Right lung (tissue), 2 donors: ENCODE measurements at regions not wholly inside any gene's neighbourhood (a gene's known extent, or its start where the extent isn't known, plus 50 kb on each side); places are given as distances from the start of the nearest gene placed in this dataset.
A peak's percentile ranks its signal among the peaks of the same experiment; 100 is the strongest.

Experiments used
- DNase-seq, 2 donors: peaks; one replicate each; pipeline ENCODE4 v3.0.0-alpha.2; 2013

DNA sequence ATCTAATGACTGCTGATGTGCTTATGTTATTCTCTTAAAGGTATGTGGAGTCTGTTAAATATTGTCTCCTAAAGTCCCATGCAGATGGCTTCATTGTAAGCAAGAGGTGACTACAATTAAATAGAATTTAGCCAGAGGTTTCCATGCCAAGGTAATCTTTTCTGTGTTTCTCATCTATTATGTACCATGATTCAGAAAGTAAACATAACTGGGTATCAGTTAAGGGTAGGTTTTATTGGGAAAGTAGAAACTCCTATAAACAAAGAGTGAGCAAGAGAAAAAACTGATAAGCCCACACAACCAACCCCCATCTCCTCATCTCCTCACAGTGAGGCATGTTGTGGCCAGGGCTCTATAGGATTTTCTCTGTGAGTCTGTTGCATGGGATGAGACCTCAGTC is 611.7 kb downstream of the SNAPC1 start:
- no peak for DNase-seq

DNA sequence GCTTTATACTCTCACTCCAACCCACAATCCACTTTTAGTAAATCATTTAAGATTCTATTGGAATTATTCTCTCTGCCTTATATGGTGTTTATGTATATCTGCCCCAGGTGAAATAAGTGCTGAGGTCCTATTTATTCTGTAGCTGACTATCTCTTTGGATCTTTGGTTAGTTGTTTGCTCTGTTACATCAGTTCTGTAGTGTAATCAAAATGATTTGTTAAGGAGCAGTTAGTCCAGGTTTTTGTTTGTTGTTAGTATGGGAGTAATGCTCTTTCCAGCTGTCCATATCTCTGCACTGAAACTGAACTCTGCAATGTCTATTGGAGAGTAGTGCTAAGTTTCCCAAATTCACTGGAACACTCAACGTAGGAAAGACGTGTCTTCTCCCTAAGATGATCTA is 615.8 kb downstream of the SNAPC1 start:
- DNase-seq = no peak

DNA sequence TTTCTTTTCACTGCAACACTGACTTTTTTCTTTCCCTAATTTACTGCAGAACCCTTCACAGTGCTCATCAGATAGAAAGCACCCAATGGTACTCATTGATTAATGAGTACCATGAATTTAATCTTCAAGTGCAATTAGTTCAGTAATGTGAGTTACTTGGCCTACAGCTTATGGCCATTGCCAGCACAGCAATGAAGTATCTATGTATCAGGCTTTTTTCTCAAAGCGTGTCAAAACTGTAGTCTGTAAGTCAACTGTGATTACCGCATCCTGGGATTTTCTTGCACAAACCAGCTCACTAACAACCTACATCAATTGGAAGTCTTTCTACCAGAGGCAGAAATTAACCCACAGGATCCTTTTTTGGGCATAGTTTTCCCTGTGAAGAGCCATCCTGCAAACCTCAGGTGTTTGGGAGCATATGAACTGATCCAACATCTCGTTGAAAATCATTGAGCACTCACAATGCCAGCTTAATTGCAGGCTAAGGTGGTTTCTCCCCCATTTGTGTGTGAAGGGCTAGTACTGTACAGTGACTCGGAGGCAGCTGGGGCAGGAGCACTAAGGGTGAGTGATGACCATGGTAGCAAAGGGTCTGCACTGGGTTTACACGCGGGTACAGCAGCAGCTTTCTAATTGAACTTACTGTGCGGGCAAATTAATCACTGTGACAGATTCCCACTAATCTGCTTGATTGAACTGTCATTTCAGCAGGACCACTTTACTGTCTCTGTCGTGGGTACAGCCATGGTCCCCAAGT is 619.3 kb downstream of the SNAPC1 start:
- no peak for DNase-seq

- no peak for DNase-seq
Measured at GRCh38 chr14:62409169-62409568, 636.1 kb downstream of the KCNH5 start.

- peak; percentile 23 to 34 for DNase-seq
Measured at GRCh38 chr14:62409626-62410300, 635.5 kb downstream of the KCNH5 start.

GRCh38 chr14:62420847-62421246 is 624.4 kb downstream of the KCNH5 start:
- DNase-seq = no peak

- no peak for DNase-seq
Measured at GRCh38 chr14:62428429-62429203, 616.6 kb downstream of the KCNH5 start.

DNA sequence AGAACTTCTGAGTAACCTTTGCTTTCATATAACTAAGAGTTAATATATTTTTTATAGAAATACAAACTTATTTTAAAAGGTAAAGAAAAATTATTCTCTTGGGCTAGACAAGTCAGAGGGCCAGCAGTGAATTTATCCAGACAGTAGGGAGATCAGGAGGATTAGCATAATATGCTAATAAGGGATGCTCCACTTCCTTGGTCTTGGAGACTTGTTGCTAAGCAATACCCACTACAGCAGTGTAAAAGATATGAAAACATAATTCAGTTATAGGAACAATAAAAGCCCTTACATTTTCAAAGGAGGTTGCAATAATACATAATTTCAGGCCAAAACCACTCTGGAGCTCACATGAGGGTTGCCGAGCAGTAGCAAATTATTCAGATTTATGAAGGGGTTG is 615.6 kb downstream of the KCNH5 start:
- no peak for DNase-seq

GRCh38 chr14:62431496-62431895 is 613.8 kb downstream of the KCNH5 start:
- DNase-seq = no peak

DNA sequence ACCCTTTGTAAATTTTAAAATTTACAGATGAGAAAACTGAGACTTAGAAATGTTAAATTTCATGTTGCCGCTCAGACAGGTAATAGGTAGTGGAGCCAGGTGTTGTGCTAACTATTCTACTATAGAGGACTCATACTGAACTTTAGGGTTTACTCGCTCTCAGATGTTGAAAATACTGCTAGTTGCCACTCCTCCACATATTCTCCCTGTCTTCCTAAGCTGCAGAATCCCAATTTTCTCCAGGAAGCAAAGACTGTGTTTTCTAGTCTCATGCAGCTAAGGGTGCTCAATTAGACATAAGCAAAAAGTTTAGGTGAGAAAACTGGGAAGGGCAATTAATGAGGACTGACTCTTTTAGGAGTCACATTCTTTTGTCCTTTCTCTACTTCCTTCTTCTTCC is 612.3 kb downstream of the KCNH5 start:
- DNase-seq = no peak

- DNase-seq = no peak
Measured at GRCh38 chr14:62436261-62436660, 609.0 kb downstream of the KCNH5 start.

DNA sequence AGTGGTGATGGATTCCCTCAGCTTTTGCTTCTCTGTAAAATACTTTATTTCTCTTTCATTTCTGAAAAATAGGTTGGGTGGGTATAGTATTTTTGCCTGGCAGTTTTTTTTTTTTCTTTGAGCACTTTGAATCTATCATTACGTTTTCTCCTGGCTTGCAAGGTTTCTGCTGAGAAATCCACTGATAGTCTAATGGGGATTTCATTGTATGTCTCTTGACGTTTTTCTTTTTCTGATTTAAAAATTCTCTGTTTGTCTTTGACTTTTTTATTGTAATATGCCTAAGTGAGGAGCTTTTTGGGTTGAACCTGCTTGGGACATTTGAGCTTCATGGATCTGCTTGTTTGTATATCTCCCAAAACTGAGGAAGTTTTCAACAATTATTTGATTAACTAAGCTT is 606.0 kb downstream of the KCNH5 start:
- no peak for DNase-seq

DNA sequence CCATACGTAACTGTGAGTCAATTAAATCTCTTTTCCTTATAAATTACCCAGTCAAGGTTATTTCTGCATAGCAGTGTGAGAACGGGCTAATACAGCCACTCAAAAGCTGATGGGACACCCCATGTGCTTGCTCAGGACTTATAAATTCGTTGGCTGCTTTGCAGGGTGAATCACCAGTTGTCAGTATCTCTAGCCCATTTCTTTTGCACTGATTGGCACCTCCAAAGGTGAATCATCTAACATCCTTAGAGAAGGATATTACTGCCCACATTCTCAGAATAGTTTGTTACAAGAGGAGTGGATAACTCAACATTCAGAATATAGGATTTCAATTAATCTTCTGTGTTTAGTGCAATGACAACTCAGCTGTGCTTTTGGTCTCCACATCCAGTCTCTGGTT is 601.5 kb downstream of the KCNH5 start:
- no peak for DNase-seq

DNA sequence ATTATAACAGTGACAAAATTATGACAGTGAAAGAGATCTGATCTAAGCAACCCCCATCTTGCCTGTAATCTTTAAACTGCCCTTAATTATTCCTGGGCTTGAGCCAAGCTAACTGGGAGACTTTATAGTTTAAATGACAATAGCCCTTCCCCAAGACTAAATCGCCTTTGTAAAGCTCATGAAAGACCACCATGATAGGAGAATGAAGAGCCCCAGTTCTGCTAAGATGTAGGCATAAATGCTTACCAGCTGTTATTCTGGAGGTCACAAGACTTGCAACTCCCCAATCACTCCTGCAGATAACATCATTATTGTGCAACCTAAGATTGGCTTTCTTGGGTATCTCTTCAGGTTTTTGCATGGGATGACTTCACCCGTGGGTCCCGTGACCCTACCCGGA is 599.7 kb downstream of the KCNH5 start:
- no peak for DNase-seq

DNA sequence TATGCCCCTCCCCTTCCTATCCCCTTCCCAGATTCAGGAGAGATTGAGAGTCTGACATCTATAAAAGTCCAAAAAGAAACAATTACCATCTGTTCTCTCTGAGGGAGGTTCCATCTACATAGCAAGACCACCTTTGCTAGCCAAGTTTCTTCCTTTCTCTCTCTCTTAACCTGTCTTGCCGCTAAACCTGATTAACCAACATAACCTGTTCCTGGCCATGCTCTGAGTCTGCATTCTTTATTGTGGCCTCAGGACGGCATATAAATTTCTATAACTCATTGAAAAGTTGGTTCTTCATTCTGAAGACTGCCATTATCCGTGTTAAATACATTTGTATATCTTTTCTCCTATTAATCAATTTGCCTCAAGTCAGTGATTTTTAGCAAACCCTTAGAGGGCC is 594.0 kb downstream of the KCNH5 start:
- peak in 1 of 2 donors; percentile 4 for DNase-seq

GRCh38 chr14:62453226-62453625 is 592.0 kb downstream of the KCNH5 start:
- no peak for DNase-seq

GRCh38 chr14:62455446-62455845 is 589.8 kb downstream of the KCNH5 start:
- no peak for DNase-seq

DNA sequence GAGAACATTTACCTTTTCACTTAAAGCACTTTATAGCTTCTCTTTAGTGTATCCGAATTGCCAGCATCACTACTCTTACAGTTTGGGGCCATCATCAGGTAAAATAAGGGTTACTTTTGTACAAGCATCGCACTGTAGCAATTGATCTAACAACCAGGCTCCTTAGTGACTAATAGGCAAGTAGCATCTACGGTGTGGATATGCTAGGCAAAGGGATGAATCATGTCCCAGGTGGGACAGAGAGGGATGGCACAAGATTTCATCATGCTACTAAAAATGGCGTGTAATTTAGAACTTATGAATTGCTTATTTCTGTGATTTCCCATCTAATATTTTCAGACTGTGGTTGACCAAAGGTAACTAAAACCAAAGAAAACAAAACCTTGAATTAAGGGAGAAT is 582.3 kb downstream of the KCNH5 start:
- DNase-seq = no peak

DNA sequence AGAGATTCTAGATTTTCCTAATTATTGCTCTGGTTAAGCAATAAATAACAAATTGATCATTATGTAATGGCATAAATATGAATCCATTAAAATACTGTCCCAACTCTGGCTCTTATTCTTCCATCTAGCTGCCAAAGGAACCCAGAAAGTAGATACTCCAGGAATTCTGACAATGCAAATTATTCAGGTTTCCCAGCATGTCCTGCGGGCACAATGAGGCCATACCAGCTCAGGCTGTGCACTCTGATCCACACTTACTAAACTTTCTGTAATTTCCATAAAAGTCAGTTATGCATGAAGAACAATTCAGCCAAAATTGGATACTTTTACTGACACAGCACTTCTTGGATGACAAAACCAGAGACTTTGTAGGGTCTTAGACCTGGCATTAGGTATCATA is 576.3 kb downstream of the KCNH5 start:
- DNase-seq = no peak

GRCh38 chr14:62470935-62471334 is 574.3 kb downstream of the KCNH5 start:
- DNase-seq = no peak

DNA sequence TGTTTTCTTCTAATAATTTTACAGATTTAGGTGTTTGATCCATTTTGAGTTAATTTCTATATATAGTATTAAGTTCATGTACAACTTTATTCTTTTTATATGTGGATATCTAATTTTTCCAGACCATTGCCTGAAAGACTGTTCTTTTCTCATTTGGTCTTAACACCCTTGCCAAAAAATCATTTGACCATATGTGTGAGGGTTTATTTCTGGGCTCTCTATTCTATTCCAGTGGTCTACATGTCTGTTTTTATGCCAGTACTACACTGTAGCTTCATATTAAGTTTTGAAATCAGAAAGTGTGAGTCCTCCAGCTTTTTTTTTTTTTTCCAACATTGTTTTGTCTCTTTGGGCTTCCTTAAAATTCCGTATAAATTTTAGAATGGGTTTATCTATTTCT is 554.1 kb downstream of the KCNH5 start:
- no peak for DNase-seq

- no peak for DNase-seq
Measured at GRCh38 chr14:62497708-62498107, 547.5 kb downstream of the KCNH5 start.
